GM18499 (cell line): ENCODE measurements at regions not wholly inside any gene's neighbourhood (a gene's known extent, or its start where the extent isn't known, plus 50 kb on each side); places are given as distances from the start of the nearest gene placed in this dataset.

ENCODE experiments used
- ATAC-seq: cut with Tn5 transposase; IDR thresholded peaks from one replicate; pipeline ENCODE4 v1.9.1; 2021; ENCODE audit warnings: moderate number of reproducible peaks; ENCODE audit not compliant: insufficient read depth, unreplicated experiment

GRCh38 chr20:24891546-24892393 is 57.3 kb upstream of the CST7 start:
- ATAC-seq = no peak

- ATAC-seq = no peak
These were observed 56.5 kb upstream of the CST7 start for GRCh38 chr20:24892522-24892921.

- no peak for ATAC-seq
These were observed 56.1 kb upstream of the CST7 start for GRCh38 chr20:24892931-24893330.

- no peak for ATAC-seq
These were observed 54.6 kb upstream of the CST7 start for GRCh38 chr20:24894488-24894887.

- ATAC-seq = no peak
These were observed 54.1 kb upstream of the CST7 start for GRCh38 chr20:24894967-24895366.

- no peak for ATAC-seq
These were observed 53.6 kb upstream of the CST7 start for GRCh38 chr20:24895431-24895830.

- no peak for ATAC-seq
These were observed 53.0 kb upstream of the CST7 start for GRCh38 chr20:24895898-24896658.

GRCh38 chr20:24896984-24897383 is 52.1 kb upstream of the CST7 start:
- ATAC-seq = no peak

GRCh38 chr20:24897974-24898373 is 51.1 kb upstream of the CST7 start:
- ATAC-seq = no peak

GRCh38 chr20:24899153-24899552 is 49.9 kb upstream of the CST7 start:
- no peak for ATAC-seq
